ENCODE measurements at regions not wholly inside any gene's neighbourhood (a gene's known extent, or its start where the extent isn't known, plus 50 kb on each side); places are given as distances from the start of the nearest gene placed in this dataset.

GRCh38 chr13:109572389-109572788, 214.0 kb downstream of the IRS2 start:
- no peak for TF ChIP-seq Cebpa-rat (IDR thresholded peaks at IDR 0.05)
- Histone ChIP-seq H3K27ac (no peak overlapping the region), H3K9ac (no peak overlapping the region), H3K27me3 (no peaks in the 10 kb centered on the region), H4K20me1 (no peaks in the 10 kb centered on the region), H3K4me3 (no peak overlapping the region), H3K36me3 (no peaks in the 10 kb centered on the region), H3K9me3 (replicated peaks in 1 of 11) (0 out of 22 replicates have a peak, but pooled peaks cover 0 to 4% (median 0%) of the 10 kb centered on the region in 11 experiments), H3K4me1 (peaks cover 0 to 14% (median 12%) of the 10 kb centered on the region in 10 experiments; a peak in 16 of 20 replicates), H3K4me2 (no peak overlapping the region)

GRCh38 chr13:109569958-109570711, 216.2 kb downstream of the IRS2 start:
- H3K36me3 ChIP-seq: no peaks in the 10 kb centered on the region
- peak overlapping the region; percentile 8 to 67 (median 40); a peak in 20 of 22 replicates for H3K4me2 ChIP-seq
- H3K27me3 ChIP-seq: no peaks in the 10 kb centered on the region
- H3K4me1 ChIP-seq: peaks cover 0 to 13% (median 12%) of the 10 kb centered on the region in 10 experiments; a peak in 16 of 20 replicates
- H3K4me3 ChIP-seq: no peak overlapping the region
- H4K20me1 ChIP-seq: no peaks in the 10 kb centered on the region
- H3K9ac ChIP-seq: no peak overlapping the region
- peaks cover 0 to 14% (median 0%) of the 10 kb centered on the region in 11 experiments; a peak in 1 of 22 replicates for H3K9me3 ChIP-seq (replicated peaks in 1 of 11)
- no peak for TF ChIP-seq Cebpa-rat (IDR thresholded peaks at IDR 0.05)
- peak overlapping the region in 3 of 11 experiments; percentile 23 to 32 (median 30); a peak in 4 of 22 replicates for H3K27ac ChIP-seq

GRCh38 chr13:109568339-109568818, 218.0 kb downstream of the IRS2 start:
- H4K20me1 ChIP-seq: no peaks in the 10 kb centered on the region
- H3K36me3 ChIP-seq: no peaks in the 10 kb centered on the region
- no peaks in the 10 kb centered on the region for H3K27me3 ChIP-seq
- no peak overlapping the region for H3K27ac ChIP-seq
- no peak overlapping the region for H3K4me3 ChIP-seq
- H3K9ac ChIP-seq: no peak overlapping the region
- no peak overlapping the region for H3K4me2 ChIP-seq
- peaks cover 0 to 14% (median 0%) of the 10 kb centered on the region in 11 experiments; a peak in 1 of 22 replicates for H3K9me3 ChIP-seq (replicated peaks in 1 of 11)
- peaks cover 0 to 13% (median 12%) of the 10 kb centered on the region in 10 experiments; a peak in 16 of 20 replicates for H3K4me1 ChIP-seq
- TF ChIP-seq Cebpa-rat (IDR thresholded peaks at IDR 0.05): no peak

- Histone ChIP-seq H3K27me3 (no peaks in the 10 kb centered on the region), H3K27ac (no peak overlapping the region), H3K9me3 (replicated peaks in 1 of 11) (peaks cover 0 to 14% (median 0%) of the 10 kb centered on the region in 11 experiments; a peak in 1 of 22 replicates), H3K4me3 (no peak overlapping the region), H3K36me3 (no peaks in the 10 kb centered on the region), H3K9ac (no peak overlapping the region), H3K4me1 (peaks cover 0 to 13% (median 12%) of the 10 kb centered on the region in 10 experiments; a peak in 16 of 20 replicates), H4K20me1 (no peaks in the 10 kb centered on the region), H3K4me2 (no peak overlapping the region)
- TF ChIP-seq Cebpa-rat (IDR thresholded peaks at IDR 0.05): no peak
Measured at GRCh38 chr13:109567315-109567714, 219.1 kb downstream of the IRS2 start.

- H4K20me1 ChIP-seq: no peaks in the 10 kb centered on the region
- no peak for TF ChIP-seq Cebpa-rat (IDR thresholded peaks at IDR 0.05)
- H3K9ac ChIP-seq: no peak overlapping the region
- H3K4me2 ChIP-seq: no peak overlapping the region
- no peak overlapping the region for H3K4me3 ChIP-seq
- H3K27me3 ChIP-seq: no peaks in the 10 kb centered on the region
- H3K27ac ChIP-seq: no peak overlapping the region
- H3K9me3 ChIP-seq (replicated peaks in 1 of 11): peaks cover 0 to 14% (median 0%) of the 10 kb centered on the region in 11 experiments; a peak in 3 of 22 replicates
- no peaks in the 10 kb centered on the region for H3K36me3 ChIP-seq
- H3K4me1 ChIP-seq: peaks cover 0 to 12% (median 11%) of the 10 kb centered on the region in 10 experiments; a peak in 16 of 20 replicates
Measured at GRCh38 chr13:109565877-109566276, 220.5 kb downstream of the IRS2 start.

- peaks cover 0 to 25% (median 15%) of the 10 kb centered on the region in 10 experiments; a peak in 12 of 20 replicates for H3K4me1 ChIP-seq
- peaks cover 0 to 12% (median 0%) of the 10 kb centered on the region in 11 experiments; a peak in 4 of 22 replicates for H3K9me3 ChIP-seq (replicated peaks in 1 of 11)
- no peaks in the 10 kb centered on the region for H3K36me3 ChIP-seq
- H4K20me1 ChIP-seq: no peaks in the 10 kb centered on the region
- no peaks in the 10 kb centered on the region for H3K27me3 ChIP-seq
- H3K27ac ChIP-seq: no peak overlapping the region
- no peak overlapping the region for H3K9ac ChIP-seq
- no peak for TF ChIP-seq Cebpa-rat (IDR thresholded peaks at IDR 0.05)
- H3K4me3 ChIP-seq: no peak overlapping the region
- H3K4me2 ChIP-seq: peak overlapping the region in 5 of 11 experiments; percentile 6 to 36 (median 16); a peak in 6 of 22 replicates
Measured at GRCh38 chr13:109548374-109548773, 238.0 kb downstream of the IRS2 start.

GRCh38 chr13:109547942-109548341, 238.4 kb downstream of the IRS2 start:
- no peak overlapping the region for H3K27ac ChIP-seq
- H3K9ac ChIP-seq: no peak overlapping the region
- TF ChIP-seq Cebpa-rat (IDR thresholded peaks at IDR 0.05): no peak
- H3K27me3 ChIP-seq: no peaks in the 10 kb centered on the region
- peaks cover 0 to 25% (median 15%) of the 10 kb centered on the region in 10 experiments; a peak in 12 of 20 replicates for H3K4me1 ChIP-seq
- peaks cover 0 to 11% (median 0%) of the 10 kb centered on the region in 11 experiments; a peak in 3 of 22 replicates for H3K9me3 ChIP-seq (replicated peaks in 1 of 11)
- no peaks in the 10 kb centered on the region for H4K20me1 ChIP-seq
- peak overlapping the region in 5 of 11 experiments; percentile 6 to 36 (median 16); a peak in 6 of 22 replicates for H3K4me2 ChIP-seq
- H3K4me3 ChIP-seq: no peak overlapping the region
- H3K36me3 ChIP-seq: no peaks in the 10 kb centered on the region

GRCh38 chr13:109545931-109546330, 240.5 kb downstream of the IRS2 start:
- Histone ChIP-seq H3K9me3 (replicated peaks in 1 of 11) (peaks cover 0 to 11% (median 0%) of the 10 kb centered on the region in 11 experiments; a peak in 3 of 22 replicates), H3K36me3 (no peaks in the 10 kb centered on the region)
- no peak for TF ChIP-seq Cebpa-rat (IDR thresholded peaks at IDR 0.05)

GRCh38 chr13:109541081-109541480, 245.3 kb downstream of the IRS2 start:
- Histone ChIP-seq H3K9me3 (replicated peaks in 1 of 11) (peaks cover 0 to 7% (median 0%) of the 10 kb centered on the region in 11 experiments; a peak in 1 of 22 replicates), H3K27ac (no peak overlapping the region), H3K9ac (no peak overlapping the region), H3K27me3 (no peaks in the 10 kb centered on the region), H3K36me3 (peaks cover 0 to 5% (median 0%) of the 10 kb centered on the region in 11 experiments; a peak in 1 of 22 replicates), H3K4me2 (0 out of 22 replicates have a peak overlapping the region, but pooled peaks of 1 of the 11 experiments have one; percentile 9), H3K4me1 (peaks cover 0 to 15% (median 12%) of the 10 kb centered on the region in 10 experiments; a peak in 13 of 20 replicates), H4K20me1 (no peaks in the 10 kb centered on the region), H3K4me3 (no peak overlapping the region)
- TF ChIP-seq Cebpa-rat (IDR thresholded peaks at IDR 0.05): no peak

More at GRCh38 chr13:109545931-109546330, 240.5 kb downstream of the IRS2 start:
- Histone ChIP-seq H3K4me1 (peaks cover 0 to 25% (median 17%) of the 10 kb centered on the region in 10 experiments; a peak in 14 of 20 replicates), H3K4me3 (no peak overlapping the region), H3K27ac (no peak overlapping the region), H3K27me3 (no peaks in the 10 kb centered on the region), H3K4me2 (no peak overlapping the region), H3K9ac (no peak overlapping the region), H4K20me1 (no peaks in the 10 kb centered on the region)

Measured in BLaER1 treated with 17β-estradiol and CSF1 and Interleukin-3, amounts not matched to agents 10 nM and 100 nM (cell line).